ENCODE measurements at regions not wholly inside any gene's neighbourhood (a gene's known extent, or its start where the extent isn't known, plus 50 kb on each side); places are given as distances from the start of the nearest gene placed in this dataset.

DNA sequence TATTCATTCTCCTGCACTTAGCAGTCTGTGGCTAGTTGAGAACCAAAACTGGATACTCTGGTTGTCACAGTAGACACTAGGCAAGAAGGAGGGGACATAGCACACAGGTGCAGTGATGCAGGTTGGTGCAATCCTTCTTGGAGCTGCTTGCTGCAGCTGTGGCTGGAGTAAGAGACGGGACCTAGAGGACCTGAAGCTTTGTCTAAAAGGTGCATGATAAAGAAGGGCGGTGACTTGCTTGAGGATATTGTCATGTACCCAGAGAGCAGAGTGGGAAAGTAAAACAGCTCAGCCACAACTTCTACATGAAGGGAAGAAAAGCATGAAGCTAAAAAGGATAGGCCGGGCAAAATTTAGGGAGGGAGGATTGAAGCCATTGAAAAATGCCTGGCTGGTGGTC is 304.1 kb upstream of the KIRREL3 start:
- DNase-seq = no peak

DNA sequence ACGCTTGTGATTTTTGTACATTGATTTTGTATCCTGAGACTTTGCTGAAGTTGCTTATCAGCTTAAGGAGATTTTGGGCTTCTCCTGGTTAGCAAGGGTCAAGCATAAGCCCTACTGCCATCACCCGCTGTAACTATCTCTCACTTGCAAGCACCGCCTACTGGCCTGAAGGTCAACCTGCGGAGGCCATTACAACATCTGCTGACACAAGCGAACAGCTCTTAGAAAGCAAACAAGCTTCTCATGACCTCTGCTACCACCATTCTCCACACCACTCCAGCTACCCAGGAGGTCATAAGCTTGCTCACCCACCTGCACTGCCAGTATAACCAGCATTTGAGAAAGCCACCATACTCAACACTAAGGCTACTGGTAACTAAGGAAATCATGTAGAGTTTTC is 288.4 kb upstream of the KIRREL3 start:
- no peak for DNase-seq

DNA sequence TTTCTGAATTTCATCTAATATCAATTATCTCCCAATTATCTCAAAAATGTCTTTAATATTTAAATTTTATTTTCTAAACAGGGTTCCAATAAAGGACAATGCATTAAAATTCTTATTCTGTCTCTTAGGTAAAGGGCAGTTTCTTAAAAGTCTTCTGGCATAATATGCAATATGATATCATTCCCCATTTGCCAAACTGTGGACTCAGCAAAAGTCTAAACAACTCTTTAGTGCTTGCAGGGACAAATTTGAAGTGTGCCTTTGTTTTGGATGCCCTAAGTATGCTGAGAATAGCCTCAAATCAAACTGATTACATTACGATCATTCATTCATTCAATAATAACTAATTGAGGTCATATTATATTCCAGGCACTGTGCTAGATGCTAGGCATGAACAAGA is 281.0 kb upstream of the KIRREL3 start:
- no peak for DNase-seq

DNA sequence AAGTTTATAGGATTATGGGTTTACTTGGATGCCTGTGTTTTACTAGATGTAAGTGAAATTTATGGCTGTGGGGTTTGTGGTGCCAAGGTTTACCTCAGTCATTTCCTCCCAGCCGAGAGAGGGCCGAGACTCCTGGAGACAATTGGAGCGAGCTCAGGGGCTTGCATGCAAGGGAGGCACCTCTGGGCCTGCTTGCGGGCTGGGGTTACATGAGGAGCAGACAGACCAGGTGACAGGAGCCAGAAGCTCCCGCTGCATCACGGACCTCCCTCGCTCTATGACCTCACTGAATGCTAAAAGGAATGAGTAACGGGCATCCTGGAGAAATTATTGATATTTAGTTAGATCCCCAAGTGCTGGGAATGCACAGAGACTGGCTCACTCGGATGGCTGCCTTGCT is 275.2 kb upstream of the KIRREL3 start:
- DNase-seq = no peak

DNA sequence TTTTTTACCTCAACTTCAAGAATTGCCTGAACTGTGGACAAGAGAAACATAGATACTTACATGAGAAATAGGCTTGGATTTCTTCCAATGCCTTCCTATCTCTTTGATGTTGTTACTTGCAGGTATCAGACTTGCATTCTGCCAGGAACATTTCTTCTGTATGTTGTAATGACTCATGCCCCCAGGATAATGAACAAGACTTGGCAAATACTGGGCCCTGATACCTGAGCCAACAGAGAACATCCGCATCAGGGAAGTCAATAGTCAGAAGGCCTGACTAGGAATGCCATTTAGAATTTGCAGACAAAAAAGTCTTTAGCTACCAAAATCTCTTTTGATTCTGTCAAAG is 273.7 kb upstream of the KIRREL3 start:
- no peak for DNase-seq

DNA sequence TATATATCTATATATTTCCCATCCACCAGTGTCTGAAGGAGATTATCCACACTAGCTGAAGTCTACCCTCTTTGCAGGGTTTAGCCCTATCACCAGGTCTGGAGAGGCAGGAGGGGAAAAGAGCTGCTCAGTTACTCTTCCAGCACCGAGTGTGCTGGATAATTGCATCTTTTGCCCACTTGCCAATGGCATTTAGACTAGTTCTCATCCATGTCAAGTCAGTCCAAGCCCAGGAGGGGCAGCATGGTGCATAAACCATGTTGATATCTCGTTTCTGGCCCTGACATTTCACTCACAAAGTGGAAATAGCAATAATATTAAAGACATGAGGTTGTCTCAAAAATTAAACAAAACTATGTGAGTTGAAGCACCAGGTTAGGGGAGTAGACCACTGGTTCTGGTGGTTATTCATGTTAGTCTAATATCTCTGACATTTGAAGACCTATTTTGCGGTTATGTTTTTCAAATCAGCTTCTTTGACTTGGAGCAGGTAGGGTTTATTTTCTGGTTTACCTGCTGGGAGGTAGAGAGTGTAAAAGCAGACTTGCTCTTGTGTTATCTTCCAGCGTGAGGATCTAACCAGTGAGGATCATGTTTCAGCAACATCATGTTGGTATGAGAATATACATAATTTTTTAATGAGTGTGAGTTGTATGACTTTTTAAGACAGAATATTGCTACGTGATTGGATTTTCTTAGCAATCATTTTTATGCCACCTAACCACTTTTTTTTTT is 273.2 kb upstream of the KIRREL3 start:
- no peak for DNase-seq

DNA sequence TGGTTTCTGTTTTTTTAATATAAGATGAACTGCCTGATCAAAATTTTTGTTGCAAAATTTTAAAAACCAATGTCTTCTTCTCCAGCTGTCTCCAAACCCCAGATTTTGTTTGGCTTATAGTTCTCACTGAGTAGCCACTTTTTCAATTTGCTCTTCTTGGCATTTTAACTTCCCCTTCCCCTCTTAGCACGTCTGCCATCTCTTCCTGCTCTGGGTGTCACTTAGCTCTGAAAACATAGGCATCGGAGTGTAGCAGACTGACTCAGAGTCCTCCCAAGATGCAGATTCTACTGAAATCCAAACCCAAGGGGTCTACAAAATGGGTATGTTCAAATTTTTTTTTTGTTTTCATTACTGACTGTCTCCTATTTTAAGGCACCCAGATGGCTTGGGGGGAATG is 270.3 kb upstream of the KIRREL3 start:
- DNase-seq = no peak

DNA sequence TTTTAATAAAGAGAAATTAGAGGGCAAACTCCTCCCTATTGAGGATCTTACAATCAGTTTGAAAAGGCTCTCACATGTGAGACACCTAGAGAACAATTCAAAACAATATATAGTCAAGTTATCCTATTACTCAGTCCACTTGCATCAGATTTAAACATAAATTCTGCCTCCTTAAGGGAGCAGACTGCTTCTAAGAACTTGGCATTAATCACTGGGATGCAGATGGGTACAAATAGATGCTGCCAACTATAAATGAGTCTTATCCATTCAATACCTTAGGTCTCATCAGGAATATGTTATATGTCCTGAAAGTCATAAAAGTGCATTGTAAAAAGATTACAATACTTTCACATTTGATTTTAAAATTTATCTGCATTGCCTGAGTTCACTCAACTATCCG is 269.3 kb upstream of the KIRREL3 start:
- no peak for DNase-seq

DNA sequence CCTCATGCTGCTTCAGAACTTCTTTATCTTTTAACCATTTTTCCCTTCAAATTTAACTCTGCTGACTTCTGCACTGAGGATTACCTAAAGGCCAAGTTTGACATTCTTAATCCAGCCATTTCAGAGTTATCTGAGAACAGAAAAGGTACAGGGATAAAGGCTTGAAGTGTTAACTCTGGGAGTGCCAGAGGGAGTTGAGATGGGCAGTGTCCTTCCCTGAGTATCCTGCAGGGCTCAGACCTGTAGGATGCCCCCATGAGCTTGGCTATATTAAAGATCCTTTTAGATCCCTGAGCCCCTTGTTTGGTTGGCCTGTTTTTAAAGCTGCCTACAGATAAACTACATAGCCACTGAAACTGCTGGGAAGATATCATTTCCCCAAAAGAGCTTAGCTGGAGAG is 268.4 kb upstream of the KIRREL3 start:
- no peak for DNase-seq

DNA sequence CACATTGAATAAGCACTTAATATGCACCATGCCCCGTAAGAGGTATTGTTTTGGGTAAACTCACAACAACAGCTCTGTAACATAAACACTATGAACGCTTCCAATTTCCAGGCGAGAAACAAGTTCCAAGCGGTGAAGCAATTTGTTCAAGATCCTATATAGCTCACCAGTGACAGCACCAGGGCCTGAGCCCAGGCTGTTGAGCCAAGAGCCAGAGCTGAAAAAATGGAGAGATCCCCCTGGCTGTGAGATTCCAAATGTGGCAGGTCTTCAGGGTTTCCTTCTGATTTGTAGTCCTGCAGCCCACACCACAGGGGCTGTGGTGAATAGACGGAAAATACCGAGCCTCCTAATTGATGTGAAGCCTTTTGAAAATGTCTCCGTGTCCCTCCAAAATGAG is 268.0 kb upstream of the KIRREL3 start:
- no peak for DNase-seq

DNA sequence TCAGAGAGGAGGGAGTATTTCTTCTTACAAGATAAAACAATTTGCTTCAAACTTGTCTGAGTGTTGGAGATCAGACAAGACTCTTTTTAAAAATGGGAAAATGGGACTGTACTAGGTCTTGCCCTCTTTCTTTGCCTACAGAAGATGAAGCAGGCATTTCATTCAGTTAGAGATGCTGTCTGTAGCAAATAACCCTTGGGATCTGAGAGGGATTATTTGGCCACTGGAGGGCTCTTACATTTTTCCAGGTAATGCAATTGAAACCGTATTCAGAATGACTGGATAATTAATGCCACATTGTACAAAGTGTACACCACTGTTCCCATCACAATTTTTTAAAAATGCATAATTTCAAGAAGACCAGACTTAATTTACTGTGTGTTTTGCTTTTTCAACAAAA is 258.5 kb upstream of the KIRREL3 start:
- no peak for DNase-seq

DNA sequence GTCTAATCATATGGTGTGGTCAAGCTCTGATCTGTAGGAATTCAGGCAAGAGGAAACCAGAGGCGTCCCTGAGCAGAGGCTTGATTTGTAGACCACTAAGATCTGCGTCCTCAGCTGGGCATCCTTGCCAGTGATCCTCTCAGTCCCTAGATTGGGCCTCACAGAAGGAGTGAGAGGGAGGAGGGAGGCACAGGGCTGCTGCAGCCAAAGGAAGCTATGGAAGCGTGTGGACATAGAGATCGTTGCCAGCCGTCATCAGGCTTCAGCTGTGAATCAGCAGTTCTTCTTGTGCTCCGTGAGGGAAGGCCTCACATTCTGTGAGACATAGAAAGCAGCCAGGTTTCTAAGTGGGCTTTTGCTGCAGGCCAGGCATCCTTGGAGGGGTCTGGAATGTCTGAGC is 254.6 kb upstream of the KIRREL3 start:
- no peak for DNase-seq

DNA sequence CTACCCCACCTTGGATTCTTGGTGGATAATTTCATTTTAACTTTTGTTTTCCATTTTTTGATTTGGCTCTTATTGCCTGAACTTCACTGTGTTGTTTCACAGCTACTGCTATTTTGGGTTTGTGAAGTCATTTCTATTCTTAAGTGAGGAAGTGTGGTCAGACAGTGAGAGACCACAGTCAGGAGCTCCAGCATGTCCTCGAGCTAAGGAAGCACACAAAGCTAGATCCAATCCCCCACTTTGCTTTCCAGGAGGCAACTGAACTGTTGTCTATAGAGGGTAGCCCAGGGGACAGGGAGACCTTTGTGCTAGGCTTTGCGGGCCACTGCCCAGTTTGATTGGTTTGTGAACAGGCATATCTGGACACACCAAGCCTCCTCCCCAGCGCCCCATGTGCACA is 251.8 kb upstream of the KIRREL3 start:
- DNase-seq = no peak

DNA sequence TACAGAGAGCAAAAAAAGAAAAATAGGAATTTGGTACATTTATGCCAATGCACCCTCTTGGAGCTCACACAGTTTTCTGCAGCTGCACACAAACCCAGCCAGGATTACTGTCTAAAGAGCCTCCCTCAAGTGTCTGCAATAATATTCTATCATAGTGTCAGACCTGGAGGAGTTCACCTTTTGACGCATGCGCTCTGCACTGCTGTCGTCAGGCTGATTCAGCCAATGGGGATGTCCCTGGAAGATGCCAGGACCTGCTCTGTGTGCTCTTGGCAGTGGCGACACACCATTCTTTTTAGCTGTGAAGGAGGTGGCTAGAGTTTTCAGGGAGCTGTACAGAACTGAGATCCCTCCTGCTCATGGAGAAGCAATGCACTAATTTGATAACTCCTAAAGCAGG is 249.0 kb upstream of the KIRREL3 start:
- no peak for DNase-seq

DNA sequence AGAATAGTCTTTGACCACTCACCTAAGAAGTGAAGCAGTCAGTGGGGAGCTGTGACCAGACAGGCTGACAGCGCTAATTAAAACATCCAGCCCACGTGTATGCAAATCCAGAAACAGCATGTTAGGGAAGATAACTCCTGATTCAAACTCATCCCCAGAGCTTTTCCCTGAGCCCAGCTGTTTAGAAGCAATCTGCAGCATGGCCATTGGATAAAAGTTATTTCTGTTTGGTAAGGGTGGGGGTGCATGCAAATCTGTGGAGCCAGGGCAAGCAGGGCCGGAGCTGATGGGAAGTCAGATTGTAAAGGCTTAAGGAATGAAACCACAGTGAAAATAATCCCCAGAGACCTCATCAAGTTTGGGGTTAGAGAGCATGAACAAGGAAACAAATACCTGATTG is 247.9 kb upstream of the KIRREL3 start:
- DNase-seq = no peak

DNA sequence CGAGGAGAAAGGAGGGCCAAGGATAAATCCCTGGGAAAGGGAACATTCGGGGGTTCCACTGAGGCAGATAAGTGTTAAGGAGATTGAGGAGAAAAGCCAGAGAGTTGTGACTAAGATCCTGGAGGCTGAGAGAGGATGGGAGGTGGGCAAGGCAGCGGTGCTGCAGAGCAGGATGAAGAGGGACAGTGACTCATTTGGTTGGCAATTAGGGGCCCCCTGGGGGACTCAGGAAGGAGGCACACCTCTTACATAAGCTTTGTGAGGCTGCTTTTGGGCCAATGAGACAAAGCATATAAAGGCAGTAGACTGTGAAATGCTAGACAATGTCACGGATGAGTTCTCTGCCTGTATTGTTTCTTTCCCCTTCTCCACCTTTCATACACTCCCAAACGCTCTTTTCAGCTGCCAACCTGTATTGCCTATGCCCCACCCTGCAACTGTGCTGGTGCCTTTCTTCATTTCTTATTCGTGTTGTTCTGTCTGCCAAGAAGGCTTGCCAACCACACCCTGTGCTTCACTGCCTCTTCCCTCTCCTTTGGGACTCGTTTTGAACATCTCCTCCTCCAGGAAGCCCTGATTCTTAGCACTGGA is 246.8 kb upstream of the KIRREL3 start:
- DNase-seq = no peak

DNA sequence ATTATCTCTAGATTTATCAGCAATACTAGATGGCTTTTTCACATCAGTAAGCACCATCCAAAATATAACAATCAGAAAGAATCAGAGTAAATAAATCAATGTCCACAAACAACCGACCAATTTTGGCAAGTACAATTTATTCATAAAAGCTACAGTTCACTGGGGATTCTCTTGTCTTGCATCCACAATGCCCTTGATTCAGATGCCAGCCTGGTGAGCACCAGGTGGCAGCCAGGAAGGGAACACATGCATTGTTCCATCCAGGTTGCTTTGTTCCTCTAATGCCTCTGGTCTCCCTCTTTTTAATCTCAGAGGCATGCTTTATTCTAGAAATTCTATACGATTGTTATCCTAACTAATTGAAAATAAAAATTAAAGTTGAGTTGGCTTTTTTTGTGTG is 242.1 kb upstream of the KIRREL3 start:
- no peak for DNase-seq

DNA sequence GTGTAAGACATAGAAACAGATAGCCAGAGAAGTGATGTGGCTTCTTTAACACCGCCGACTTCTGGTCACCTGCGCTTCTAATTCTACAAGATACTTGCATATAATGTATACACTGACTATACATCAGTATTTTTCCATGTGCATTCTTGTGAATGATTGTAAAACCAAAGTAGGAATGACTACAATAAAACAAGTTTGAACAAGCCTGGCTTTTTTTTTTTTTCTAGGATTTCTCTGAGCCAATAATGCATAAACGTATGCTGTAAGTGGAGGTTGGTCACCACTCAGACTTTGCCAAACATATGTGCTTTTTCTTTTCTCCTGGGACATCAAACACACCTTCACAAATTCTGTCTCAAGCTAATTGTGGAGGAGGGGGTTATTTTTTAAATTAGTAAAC is 237.8 kb upstream of the KIRREL3 start:
- no peak for DNase-seq

DNA sequence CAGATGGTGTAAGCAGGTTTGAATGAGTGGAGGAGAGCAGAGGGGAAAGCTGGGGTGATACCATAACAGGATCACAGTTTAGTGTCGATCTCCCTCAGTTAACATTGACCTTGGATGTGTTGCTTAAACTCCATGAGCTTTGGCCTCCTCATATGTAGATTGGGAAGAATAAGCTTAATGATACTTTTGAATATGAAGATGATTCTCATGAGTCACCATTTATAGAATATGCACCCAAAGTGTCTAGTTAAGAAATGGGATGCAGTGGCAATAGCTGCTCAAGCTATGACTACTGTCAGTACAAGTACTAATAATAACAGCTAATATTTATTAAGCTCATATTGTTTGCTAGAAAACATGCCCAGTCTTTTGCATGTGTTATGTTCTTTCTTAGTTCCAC is 236.2 kb upstream of the KIRREL3 start:
- no peak for DNase-seq

DNA sequence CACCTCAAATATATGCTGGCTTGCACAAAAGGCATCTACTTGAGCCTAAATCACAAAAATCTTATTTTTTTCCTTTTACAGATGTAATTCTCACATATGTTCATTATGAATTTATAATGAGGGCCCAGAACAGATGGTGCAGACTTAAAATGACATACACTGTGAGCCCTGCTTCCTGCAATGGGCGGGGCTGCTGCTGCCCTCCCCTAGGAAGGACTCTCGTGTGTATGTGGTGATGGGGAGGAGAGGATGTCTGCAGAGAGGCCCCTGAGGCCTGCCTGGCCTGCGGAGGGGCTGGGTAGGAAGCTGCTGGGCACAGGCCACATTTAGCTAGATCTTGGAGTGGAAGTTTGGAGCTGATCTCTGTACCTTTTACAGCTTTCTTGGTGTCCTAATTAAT is 233.4 kb upstream of the KIRREL3 start:
- no peak for DNase-seq

DNA sequence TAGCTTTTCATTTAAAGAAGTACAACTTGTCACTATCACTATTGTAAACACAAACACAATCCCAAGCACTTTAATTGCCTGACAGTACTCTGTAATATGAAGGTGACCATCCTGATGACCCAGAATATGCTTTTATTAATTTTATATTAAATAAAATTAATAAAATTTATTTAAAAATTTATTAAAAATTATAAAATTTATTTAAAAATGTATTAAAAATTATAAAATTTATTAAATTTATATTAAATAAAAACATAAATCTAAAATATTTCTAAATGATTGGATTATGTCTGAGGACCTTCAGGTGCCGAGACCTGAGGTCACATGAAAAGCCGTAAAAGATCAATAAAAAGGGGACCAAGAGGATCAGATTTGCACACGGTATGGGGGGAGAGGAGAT is 229.8 kb upstream of the KIRREL3 start:
- no peak for DNase-seq

DNA sequence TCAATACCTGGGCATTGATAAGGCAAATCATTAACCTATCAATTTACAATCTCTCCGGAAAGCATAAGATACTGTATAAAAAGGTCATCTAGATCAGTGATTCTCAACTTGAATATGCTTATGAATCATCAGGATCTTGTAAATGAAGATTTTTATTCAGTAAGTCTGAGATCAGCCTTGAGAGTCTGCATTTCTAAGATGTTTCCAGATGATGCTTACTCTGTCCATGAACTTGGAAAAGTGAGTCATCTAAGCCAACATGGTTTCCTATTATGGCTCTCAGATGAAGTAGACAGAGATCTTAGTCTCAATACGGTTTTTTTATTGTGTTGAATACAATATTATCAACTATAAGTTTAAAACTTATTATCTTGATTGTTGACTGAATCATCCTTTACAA is 226.4 kb upstream of the KIRREL3 start:
- no peak for DNase-seq

DNA sequence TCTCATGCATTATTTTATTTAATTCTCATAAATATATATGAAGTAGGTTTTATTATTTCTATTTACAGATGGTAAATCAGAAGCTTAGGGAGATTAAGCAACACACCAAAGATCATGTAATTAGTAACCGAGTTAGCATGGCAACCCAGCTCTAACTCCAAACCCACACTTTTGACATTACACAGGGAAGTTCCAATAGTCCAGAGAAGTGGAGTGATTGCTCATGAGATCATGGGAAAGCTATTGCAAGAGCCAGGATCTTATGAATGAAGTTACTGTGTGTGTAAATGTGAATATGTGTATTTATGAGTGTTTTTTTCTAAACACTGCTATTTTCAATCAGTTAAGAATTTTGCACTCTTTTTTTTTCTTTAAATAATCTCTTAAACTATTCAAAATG is 225.8 kb upstream of the KIRREL3 start:
- DNase-seq = no peak

DNA sequence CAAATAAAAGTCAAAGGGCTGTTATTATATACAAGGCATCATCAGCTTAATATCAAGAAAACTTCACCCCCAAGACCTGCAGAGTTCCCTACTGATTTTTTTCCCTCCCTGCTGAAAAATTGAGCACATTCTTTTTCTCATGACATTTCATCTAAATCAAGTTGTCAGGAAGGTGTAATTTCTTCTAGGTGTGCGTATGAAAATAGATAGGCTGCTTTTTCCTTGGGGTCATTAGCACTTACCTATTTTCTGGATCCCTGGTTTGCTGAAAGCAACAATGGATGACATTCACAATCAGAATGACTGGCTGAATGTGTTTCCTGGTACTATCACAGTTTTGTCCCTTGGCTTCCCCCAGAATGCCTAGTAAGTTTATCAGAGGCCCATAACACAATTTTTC is 225.0 kb upstream of the KIRREL3 start:
- DNase-seq = no peak

DNA sequence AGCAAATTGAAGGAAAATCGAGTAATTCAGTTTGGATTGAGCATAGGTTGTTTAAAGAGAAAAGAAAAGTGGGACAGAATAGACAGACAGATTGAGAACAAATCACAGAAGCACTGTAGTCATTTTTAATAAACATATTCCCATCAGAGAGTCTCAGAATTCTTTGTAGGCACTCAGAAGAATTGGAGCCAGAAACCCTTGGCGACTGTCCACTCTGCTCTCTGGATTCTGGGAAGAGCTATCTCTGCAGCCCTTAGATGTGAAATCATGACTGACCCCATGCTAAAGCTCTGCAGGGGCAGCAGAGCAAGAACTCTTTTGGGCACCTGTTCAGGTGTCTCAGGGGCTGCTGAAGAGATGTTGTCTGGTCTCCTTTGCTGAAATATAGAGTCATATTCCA is 223.7 kb upstream of the KIRREL3 start:
- no peak for DNase-seq
